K562 (cell line): ENCODE measurements at regions not wholly inside any gene's neighbourhood (a gene's known extent, or its start where the extent isn't known, plus 50 kb on each side); places are given as distances from the start of the nearest gene placed in this dataset.

Experiments
- ATAC-seq: fragments of 200-7000 bp; cut with Tn5 transposase; 3 replicates; pipeline ENCODE4 v1.9.1; 2020; ENCODE audit warnings: moderate library complexity
- BruUV-seq: library from RNA; stranded (reverse); fragments of 400-500 nt; replicated peaks from 2 replicates; lab custom pipeline; 2021; lab: Mats Ljungman, UMichigan
- CTCF ChIA-PET: fragments of 300-600 bp; formaldehyde crosslinking; extraction: SDS; loops from one replicate; lab custom pipeline; 2021; ENCODE audit warnings: low intra/inter-chr PET ratio; lab: Yijun Ruan, JAX
- POLR2A ChIA-PET: fragments of 300-600, 350-650 bp; sonication (Branson Sonifier 250); formaldehyde crosslinking; extraction: SDS; loops from one replicate; lab custom pipeline; 2021; ENCODE audit warnings: antibody characterized with exemption, inconsistent platforms; lab: Yijun Ruan, JAX
- DNase-seq, 4 experiments: peaks; one replicate each; pipeline versions ENCODE4 v3.0.0 to v3.0.0-alpha.2; 2011 to 2018; ENCODE audit warnings: low spot score in 3 of 4, mixed read lengths in 3 of 4; ENCODE audit errors: extremely low read depth in 1 of 4
- FAIRE-seq: peaks from 2 replicates; lab custom pipeline; 2011; peaks lifted over from hg19 to GRCh38; lab: Jason Lieb, UNC
- H2AFZ ChIP-seq: 2 replicates; pipeline ENCODE4 v1.6.0; 2011; ENCODE audit warnings: low read depth, low read length, control low read depth, inconsistent platforms
- H3K27ac ChIP-seq: fragments of 200-600 bp; 3 replicates; pipeline ENCODE4 v1.8.0; 2011; ENCODE audit warnings: low read depth, mild to moderate bottlenecking, control low read depth, inconsistent platforms, low read length, moderate library complexity, mixed read lengths; ENCODE audit errors: extremely low read depth
- H3K27me3 ChIP-seq, 2 experiments: fragments of 300-600 bp in 1 of 2; 2 replicates in 1 of 2; 3 replicates in 1 of 2; pipeline versions ENCODE4 v1.6.0 to v1.8.0; 2011; ENCODE audit warnings: inconsistent platforms in 2 of 2, low read length in 2 of 2, mild to moderate bottlenecking in 1 of 2, mixed read lengths in 1 of 2, moderate library complexity in 1 of 2; ENCODE audit not compliant: control insufficient read depth in 2 of 2, insufficient read depth in 2 of 2
- H3K36me3 ChIP-seq: fragments of 300-600 bp; 3 replicates; pipeline ENCODE4 v1.8.0; 2011; ENCODE audit warnings: mild to moderate bottlenecking, low read length, inconsistent platforms; ENCODE audit not compliant: control insufficient read depth, insufficient read depth
- H3K4me1 ChIP-seq, 2 experiments: fragments of 200-600 bp in 1 of 2; replicated peaks in 1 of 2; 2 replicates in 1 of 2; 3 replicates in 1 of 2; pipeline versions ENCODE4 v1.5.1 to v1.8.0; 2011; ENCODE audit warnings: inconsistent platforms in 2 of 2, low read length in 2 of 2, mild to moderate bottlenecking in 1 of 2, mixed read lengths in 1 of 2, moderate library complexity in 1 of 2; ENCODE audit not compliant: control insufficient read depth in 2 of 2, insufficient read depth in 2 of 2
- H3K4me2 ChIP-seq: 2 replicates; pipeline ENCODE4 v1.6.1; 2011; ENCODE audit warnings: low read length, control low read depth, inconsistent platforms, mixed read lengths; ENCODE audit not compliant: insufficient read depth
- H3K4me3 ChIP-seq: fragments of 200-600 bp; sonication (generic), shearing (Covaris generic); 2 replicates; pipeline ENCODE4 v1.5.1; 2016; ENCODE audit warnings: control low read depth, inconsistent platforms
- H3K79me2 ChIP-seq: fragments of 200-600 bp; 3 replicates; pipeline ENCODE4 v1.8.0; 2011; ENCODE audit warnings: low read length, inconsistent platforms; ENCODE audit not compliant: control insufficient read depth, insufficient read depth
- H3K9ac ChIP-seq, 2 experiments: 2 replicates each; pipeline versions ENCODE4 v1.6.0 to v1.6.1; 2011; ENCODE audit warnings: low read depth in 2 of 2, low read length in 2 of 2, control low read depth in 1 of 2, inconsistent platforms in 1 of 2, mild to moderate bottlenecking in 1 of 2, mixed read lengths in 1 of 2; ENCODE audit not compliant: insufficient read depth in 1 of 2
- H3K9me1 ChIP-seq: one replicate; pipeline ENCODE4 v1.6.0; 2011; ENCODE audit warnings: inconsistent platforms, mild to moderate bottlenecking, low read length, moderate library complexity; ENCODE audit not compliant: control insufficient read depth, insufficient read depth
- H3K9me3 ChIP-seq: replicated peaks from 2 replicates; pipeline ENCODE4 v1.5.1; 2011; ENCODE audit warnings: low read depth, low read length, inconsistent platforms; ENCODE audit not compliant: control insufficient read depth, insufficient read depth
- H4K20me1 ChIP-seq: replicated peaks from 2 replicates; pipeline ENCODE4 v1.6.1; 2011; ENCODE audit warnings: low read length, inconsistent platforms, mixed read lengths; ENCODE audit not compliant: control insufficient read depth, insufficient read depth
- ATF3 ChIP-seq, 2 experiments: fragments of 450-650 bp in 1 of 2; sonication (generic) in 1 of 2; formaldehyde crosslinking in 1 of 2; IDR thresholded peaks in 1 of 2; conservative IDR thresholded peaks in 1 of 2; 2 replicates each; pipeline versions ENCODE4 v1.6.1 to v1.8.1; 2016 to 2023; ENCODE audit warnings: mild to moderate bottlenecking in 2 of 2, moderate library complexity in 2 of 2, inconsistent platforms in 1 of 2, missing genetic modification reagents in 1 of 2
- BRCA1 ChIP-seq, 2 experiments: fragments of 450-650 bp in 1 of 2; sonication (generic) in 1 of 2; formaldehyde crosslinking in 1 of 2; IDR thresholded peaks; 2 replicates each; pipeline versions ENCODE4 v1.5.0 to v1.6.1; 2017 to 2020; ENCODE audit warnings: mild to moderate bottlenecking in 1 of 2, missing genetic modification reagents in 1 of 2
- CEBPG ChIP-seq, 3 experiments: fragments of 200-800 bp in 1 of 3; sonication (Bioruptor generic) in 1 of 3; sonication (generic) in 1 of 3; formaldehyde crosslinking in 1 of 3; IDR thresholded peaks in 2 of 3; conservative IDR thresholded peaks in 1 of 3; 2 replicates each; pipeline versions ENCODE4 v1.6.1 to v1.8.0; 2016 to 2022; ENCODE audit warnings: missing compliant biosample characterization in 2 of 3, missing genetic modification characterization in 2 of 3, mild to moderate bottlenecking in 1 of 3, missing genetic modification reagents in 1 of 3
- DPF2 ChIP-seq: fragments of 450-650 bp; IDR thresholded peaks from 2 replicates; pipeline ENCODE4 v1.6.1; 2016
- HNRNPK ChIP-seq: fragments of 200-400 bp; formaldehyde crosslinking; IDR thresholded peaks from one replicate; pipeline ENCODE4 v1.6.1; 2018; ENCODE audit warnings: mild to moderate bottlenecking, low read depth, low read length; ENCODE audit not compliant: poor library complexity, severe bottlenecking
- SMAD3 ChIP-seq: fragments of 450-650 bp; formaldehyde crosslinking; conservative IDR thresholded peaks from 2 replicates; pipeline ENCODE4 v1.4.0; 2020; ENCODE audit warnings: mild to moderate bottlenecking
- SMARCC2 ChIP-seq: fragments of 450-650 bp; IDR thresholded peaks from 2 replicates; pipeline ENCODE4 v1.6.1; 2017; ENCODE audit warnings: antibody characterized with exemption, moderate library complexity, mild to moderate bottlenecking, low read depth
- STAT5A ChIP-seq: IDR thresholded peaks from 2 replicates; pipeline ENCODE4 v1.6.1; 2012; ENCODE audit warnings: low read length, inconsistent platforms, borderline replicate concordance
- TEAD2 ChIP-seq: fragments of 450-650 bp; IDR thresholded peaks from 2 replicates; pipeline ENCODE4 v1.6.1; 2016; ENCODE audit warnings: missing genetic modification characterization, control low read depth, missing compliant biosample characterization
- ZNF224 ChIP-seq: sonication (generic); formaldehyde crosslinking; IDR thresholded peaks from 2 replicates; pipeline ENCODE4 v1.8.0; 2022; ENCODE audit warnings: mild to moderate bottlenecking, missing genetic modification reagents
- ZNF354B ChIP-seq: fragments of 250-450 bp; sonication (Bioruptor Pico); IDR thresholded peaks from 2 replicates; pipeline ENCODE4 v1.4.0; 2020
- ZNF696 ChIP-seq: fragments of 250-450 bp; sonication (Bioruptor Pico); conservative IDR thresholded peaks from 2 replicates; pipeline ENCODE4 v1.4.0; 2020; ENCODE audit warnings: mild to moderate bottlenecking, moderate library complexity
- ZNF785 ChIP-seq: fragments of 250-450 bp; sonication (Bioruptor Pico); IDR thresholded peaks from 2 replicates; pipeline ENCODE4 v1.4.0; 2020; ENCODE audit warnings: mild to moderate bottlenecking
- in situ Hi-C: fragments of 300-500 bp; cut with MboI; formaldehyde crosslinking; loops from 4 replicates; pipeline ENCODE4 v1.15.0; 2018; ENCODE audit warnings: inconsistent platforms, mixed read lengths
- intact Hi-C: fragments of 100-400 bp; cut with micrococcal nuclease; formaldehyde crosslinking; loops from 2 replicates; pipeline ENCODE4 v1.14.2; 2022
- TF ChIP-seq, protein P1 (sequence below): fragments of 450-650 bp; IDR thresholded peaks from 2 replicates; pipeline ENCODE4 v1.7.1; 2018; ENCODE audit warnings: mild to moderate bottlenecking, low read depth; ENCODE audit not compliant: partially characterized antibody
- TF ChIP-seq, protein P2 (sequence below): fragments of 250-450 bp; sonication (Bioruptor Pico); IDR thresholded peaks from 2 replicates; pipeline ENCODE4 v1.8.0; 2022; ENCODE audit warnings: moderate library complexity, mild to moderate bottlenecking, inconsistent platforms
- TF ChIP-seq, protein P3 (sequence below): fragments of 250-450 bp; sonication (Bioruptor Pico); IDR thresholded peaks from 2 replicates; pipeline ENCODE4 v1.5.1; 2021; ENCODE audit warnings: mild to moderate bottlenecking

DNA sequence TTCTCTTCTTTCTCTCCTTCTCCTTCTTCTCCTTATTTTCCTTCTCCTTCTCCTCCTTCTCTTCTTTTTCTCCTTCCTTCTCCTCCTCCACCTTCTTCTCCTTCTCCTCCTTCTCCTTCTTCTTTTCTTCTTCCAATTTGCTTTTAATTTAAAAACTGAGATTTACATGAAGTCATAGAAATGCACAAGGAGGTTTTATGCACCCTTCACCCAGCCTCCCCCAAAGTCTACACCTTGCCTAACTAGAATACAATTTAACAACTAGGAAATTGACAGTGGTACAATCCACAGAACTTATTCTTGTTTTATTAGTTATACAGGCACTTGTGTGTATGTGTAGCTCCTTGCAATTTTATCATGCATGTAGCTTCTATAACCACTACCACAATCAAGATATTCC is 826.7 kb downstream of the KCNJ2 start:
- intact Hi-C loops (no loop called here), in situ Hi-C loops (no loop called here)
- no peak for ATAC-seq
- no peaks in the 10 kb centered on the region for H3K36me3 ChIP-seq
- CTCF ChIA-PET: no interaction called here
- no peak overlapping the region for H3K27ac ChIP-seq
- H3K9me3 ChIP-seq: no peaks in the 10 kb centered on the region
- POLR2A ChIA-PET: no interaction called here
- no peak overlapping the region for H3K4me2 ChIP-seq
- H2AFZ ChIP-seq: no peak overlapping the region
- no TSS peak for BruUV-seq
- H3K79me2 ChIP-seq: no peaks in the 10 kb centered on the region
- no peak overlapping the region for H3K4me3 ChIP-seq
- FAIRE-seq: no peak
- no peaks in the 10 kb centered on the region for H3K27me3 ChIP-seq
- no peak for DNase-seq
- no peaks in the 10 kb centered on the region for H3K9me1 ChIP-seq
- no peak overlapping the region for H3K9ac ChIP-seq
- H3K4me1 ChIP-seq: no peaks in the 10 kb centered on the region
- H4K20me1 ChIP-seq: no peaks in the 10 kb centered on the region
- TF ChIP-seq SMAD3 (CRISPR knock-in tag): no peak
- TF ChIP-seq HNRNPK: no peak
- TF ChIP-seq STAT5A: no peak
- TF ChIP-seq, protein P1, sequence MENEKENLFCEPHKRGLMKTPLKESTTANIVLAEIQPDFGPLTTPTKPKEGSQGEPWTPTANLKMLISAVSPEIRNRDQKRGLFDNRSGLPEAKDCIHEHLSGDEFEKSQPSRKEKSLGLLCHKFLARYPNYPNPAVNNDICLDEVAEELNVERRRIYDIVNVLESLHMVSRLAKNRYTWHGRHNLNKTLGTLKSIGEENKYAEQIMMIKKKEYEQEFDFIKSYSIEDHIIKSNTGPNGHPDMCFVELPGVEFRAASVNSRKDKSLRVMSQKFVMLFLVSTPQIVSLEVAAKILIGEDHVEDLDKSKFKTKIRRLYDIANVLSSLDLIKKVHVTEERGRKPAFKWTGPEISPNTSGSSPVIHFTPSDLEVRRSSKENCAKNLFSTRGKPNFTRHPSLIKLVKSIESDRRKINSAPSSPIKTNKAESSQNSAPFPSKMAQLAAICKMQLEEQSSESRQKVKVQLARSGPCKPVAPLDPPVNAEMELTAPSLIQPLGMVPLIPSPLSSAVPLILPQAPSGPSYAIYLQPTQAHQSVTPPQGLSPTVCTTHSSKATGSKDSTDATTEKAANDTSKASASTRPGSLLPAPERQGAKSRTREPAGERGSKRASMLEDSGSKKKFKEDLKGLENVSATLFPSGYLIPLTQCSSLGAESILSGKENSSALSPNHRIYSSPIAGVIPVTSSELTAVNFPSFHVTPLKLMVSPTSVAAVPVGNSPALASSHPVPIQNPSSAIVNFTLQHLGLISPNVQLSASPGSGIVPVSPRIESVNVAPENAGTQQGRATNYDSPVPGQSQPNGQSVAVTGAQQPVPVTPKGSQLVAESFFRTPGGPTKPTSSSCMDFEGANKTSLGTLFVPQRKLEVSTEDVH: no peak
- TF ChIP-seq CEBPG (CRISPR knock-in tag; IDR thresholded peaks at IDR 0.05): no peak
- TF ChIP-seq CEBPG (tag; conservative IDR thresholded peaks at IDR 0.05 in 1 of 2, IDR thresholded peaks at IDR 0.05 in 1 of 2): no peak
- TF ChIP-seq ATF3 (IDR thresholded peaks at IDR 0.05): no peak
- TF ChIP-seq ATF3 (CRISPR knock-in tag; conservative IDR thresholded peaks at IDR 0.05): no peak
- no peak for TF ChIP-seq ZNF696 (CRISPR knock-in tag)
- no peak for TF ChIP-seq BRCA1 (IDR thresholded peaks at IDR 0.05)
- no peak for TF ChIP-seq BRCA1 (CRISPR knock-in tag; IDR thresholded peaks at IDR 0.05)
- TF ChIP-seq ZNF224 (CRISPR knock-in tag): no peak
- TF ChIP-seq DPF2: no peak
- TF ChIP-seq, protein P2, sequence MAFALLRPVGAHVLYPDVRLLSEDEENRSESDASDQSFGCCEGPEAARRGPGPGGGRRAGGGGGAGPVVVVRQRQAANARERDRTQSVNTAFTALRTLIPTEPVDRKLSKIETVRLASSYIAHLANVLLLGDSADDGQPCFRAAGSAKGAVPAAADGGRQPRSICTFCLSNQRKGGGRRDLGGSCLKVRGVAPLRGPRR (CRISPR knock-in tag): no peak
- TF ChIP-seq ZNF354B (CRISPR knock-in tag): no peak
- TF ChIP-seq, protein P3, sequence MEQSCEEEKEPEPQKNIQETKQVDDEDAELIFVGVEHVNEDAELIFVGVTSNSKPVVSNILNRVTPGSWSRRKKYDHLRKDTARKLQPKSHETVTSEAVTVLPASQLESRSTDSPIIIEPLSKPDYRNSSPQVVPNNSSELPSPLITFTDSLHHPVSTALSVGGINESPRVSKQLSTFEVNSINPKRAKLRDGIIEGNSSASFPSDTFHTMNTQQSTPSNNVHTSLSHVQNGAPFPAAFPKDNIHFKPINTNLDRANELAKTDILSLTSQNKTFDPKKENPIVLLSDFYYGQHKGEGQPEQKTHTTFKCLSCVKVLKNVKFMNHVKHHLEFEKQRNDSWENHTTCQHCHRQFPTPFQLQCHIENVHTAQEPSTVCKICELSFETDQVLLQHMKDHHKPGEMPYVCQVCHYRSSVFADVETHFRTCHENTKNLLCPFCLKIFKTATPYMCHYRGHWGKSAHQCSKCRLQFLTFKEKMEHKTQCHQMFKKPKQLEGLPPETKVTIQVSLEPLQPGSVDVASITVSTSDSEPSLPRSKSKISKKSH (CRISPR knock-in tag): no peak
- no peak for TF ChIP-seq SMARCC2
- TF ChIP-seq TEAD2 (tag): no peak
- TF ChIP-seq ZNF785: no peak
